ENCODE measurements at regions not wholly inside any gene's neighbourhood (a gene's known extent, or its start where the extent isn't known, plus 50 kb on each side); places are given as distances from the start of the nearest gene placed in this dataset.
"Not testable (repeated sequence)": the region's sequence is repeated elsewhere in the genome, so short reads cannot be mapped to it uniquely, and the experiment has no call there.

DNA sequence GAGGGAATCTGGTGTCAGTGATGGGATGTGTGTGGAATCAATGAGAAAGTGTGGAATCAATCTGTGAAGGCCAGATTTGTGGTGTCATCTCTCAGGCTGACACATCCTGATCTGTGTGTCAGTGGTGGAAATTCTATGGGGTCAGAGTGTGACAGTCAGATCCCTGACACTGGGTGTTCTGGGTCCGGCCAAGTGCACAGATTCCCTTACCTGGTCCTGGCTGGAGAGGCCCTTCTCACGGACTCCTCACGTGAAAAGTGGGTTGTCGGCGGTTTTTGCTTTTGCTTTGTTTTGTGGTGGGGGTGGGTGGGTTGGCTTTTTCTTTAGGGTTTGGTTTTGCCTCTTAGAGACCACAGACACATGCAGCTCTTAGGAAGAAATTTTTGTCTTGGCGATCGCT, 618.0 kb downstream of the KCNJ18 start:
- DNase-seq; H3K4me1 ChIP-seq (ENCODE audit: control insufficient read depth, insufficient read depth, low read length); H3K9me3 ChIP-seq (ENCODE audit: control insufficient read depth, low read length); ATAC-seq; H3K27ac ChIP-seq (ENCODE audit: low read length); intact Hi-C loops (cut with DNase I); H3K27me3 ChIP-seq (ENCODE audit: control insufficient read depth, insufficient read depth); H3K4me3 ChIP-seq (ENCODE audit: low read length): not testable (repeated sequence)
- WGBS = 74% methylated on average over 7 of the region's 7 CpGs

DNA sequence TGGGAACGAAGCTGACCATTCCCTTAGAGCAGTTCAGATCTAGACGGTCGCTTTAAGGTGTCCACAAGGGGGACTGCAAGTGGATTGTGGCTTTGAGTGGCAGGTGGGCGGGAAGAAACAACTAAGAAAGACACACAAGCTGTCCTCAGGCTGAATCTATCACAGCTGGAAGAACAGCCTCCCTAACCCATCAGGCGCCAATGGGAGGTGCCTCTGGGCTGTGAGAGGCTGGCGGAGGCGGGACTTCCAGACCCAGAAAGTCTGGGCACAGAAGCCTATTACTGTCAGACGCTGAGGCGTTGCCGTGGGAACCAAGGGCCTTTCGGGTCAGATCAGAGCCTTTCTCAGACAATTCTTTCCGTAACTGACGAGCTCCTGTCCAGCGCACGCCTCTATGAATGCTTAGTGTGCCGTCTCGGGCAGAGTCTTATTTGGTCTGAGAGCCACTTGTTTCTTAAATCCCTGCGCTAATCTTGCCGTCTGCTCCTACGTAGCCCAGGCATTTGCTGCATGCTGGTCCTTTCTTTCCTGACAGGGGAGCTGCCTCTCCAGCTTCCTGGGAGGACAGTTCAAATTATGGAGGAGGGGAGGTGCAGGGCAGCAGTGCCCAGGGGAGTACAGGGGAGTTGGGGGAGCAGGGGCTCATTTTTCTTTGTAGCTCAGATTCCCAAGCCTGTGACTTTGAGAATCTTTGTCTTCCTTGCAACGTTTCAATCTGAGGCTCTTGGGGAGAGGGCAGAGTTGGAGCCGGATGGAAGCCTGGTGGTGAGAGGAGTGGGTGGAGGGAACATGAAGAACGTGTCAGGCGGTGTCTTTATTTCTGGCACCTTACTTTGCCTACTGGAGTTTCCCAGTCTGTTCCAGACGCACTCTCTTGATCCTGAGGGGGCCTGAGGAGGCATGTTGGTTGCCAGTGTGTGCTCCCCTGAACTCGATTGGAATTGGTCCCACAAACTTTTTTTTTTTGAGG, 618.7 kb downstream of the KCNJ18 start:
- peak; percentile 65 to 84 (median 83) for DNase-seq
- peak in 1 of 2 donors; percentile 77 for ATAC-seq

DNA sequence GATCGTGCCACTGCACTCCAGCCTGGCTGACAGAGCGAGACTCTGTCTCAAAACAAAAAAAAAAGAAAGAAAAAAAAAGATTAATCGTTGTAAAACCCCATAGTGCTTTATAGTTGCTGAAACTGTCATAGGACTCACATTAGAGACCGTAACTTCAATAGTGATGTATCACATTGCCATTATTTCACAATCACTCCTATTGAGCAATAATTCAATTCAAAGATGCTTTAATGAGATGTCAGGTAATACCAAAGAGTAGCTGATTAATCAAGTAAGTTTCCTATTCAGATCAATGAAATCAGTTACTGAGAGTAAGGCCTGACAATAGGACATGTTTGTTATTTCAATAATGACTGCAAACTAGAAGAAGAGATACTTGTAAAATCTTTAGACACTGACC, 628.7 kb downstream of the KCNJ18 start:
- H3K4me3 ChIP-seq (ENCODE audit: low read length); H3K4me1 ChIP-seq (ENCODE audit: control insufficient read depth, insufficient read depth, low read length); DNase-seq; H3K27ac ChIP-seq (ENCODE audit: low read length); ATAC-seq; H3K9me3 ChIP-seq (ENCODE audit: control insufficient read depth, low read length); intact Hi-C loops (cut with DNase I); H3K27me3 ChIP-seq (ENCODE audit: control insufficient read depth, insufficient read depth): not testable (repeated sequence)
- WGBS = 62% methylated on average over 4 of the region's 4 CpGs

More for the DNA sequence above, 618.7 kb downstream of the KCNJ18 start:
- H3K4me3 ChIP-seq (ENCODE audit: low read length) = no peak overlapping the region
- 45% methylated on average over 26 of the region's 26 CpGs for WGBS
- H3K27ac ChIP-seq (ENCODE audit: low read length) = no peak overlapping the region
- intact Hi-C loops (cut with DNase I) = no loop called here
- no peaks in the 10 kb centered on the region for H3K4me1 ChIP-seq (ENCODE audit: control insufficient read depth, insufficient read depth, low read length)
- no peaks in the 10 kb centered on the region for H3K9me3 ChIP-seq (ENCODE audit: control insufficient read depth, low read length)
- no peaks in the 10 kb centered on the region for H3K27me3 ChIP-seq (ENCODE audit: control insufficient read depth, insufficient read depth)

GRCh38 chr17:22322893-22323550, 630.7 kb downstream of the KCNJ18 start:
- 61% methylated on average over 11 of the region's 11 CpGs for WGBS
- DNase-seq = not testable (repeated sequence)
- ATAC-seq = peak in 1 of 2 donors; percentile 71

GRCh38 chr17:22337467-22337866, 645.1 kb downstream of the KCNJ18 start:
- Histone ChIP-seq H3K4me3 (ENCODE audit: low read length) (no peak overlapping the region), H3K9me3 (ENCODE audit: control insufficient read depth, low read length) (no peaks in the 10 kb centered on the region), H3K27ac (ENCODE audit: low read length) (no peak overlapping the region), H3K4me1 (ENCODE audit: control insufficient read depth, insufficient read depth, low read length) (no peaks in the 10 kb centered on the region), H3K27me3 (ENCODE audit: control insufficient read depth, insufficient read depth) (no peaks in the 10 kb centered on the region)
- intact Hi-C loops (cut with DNase I) = no loop called here
- 42% methylated on average over 7 of the region's 7 CpGs for WGBS
- DNase-seq = no peak
- no peak for ATAC-seq

More at GRCh38 chr17:22322893-22323550, 630.7 kb downstream of the KCNJ18 start:
- H3K4me1 ChIP-seq (ENCODE audit: control insufficient read depth, insufficient read depth, low read length); intact Hi-C loops (cut with DNase I); H3K4me3 ChIP-seq (ENCODE audit: low read length); H3K9me3 ChIP-seq (ENCODE audit: control insufficient read depth, low read length); H3K27me3 ChIP-seq (ENCODE audit: control insufficient read depth, insufficient read depth); H3K27ac ChIP-seq (ENCODE audit: low read length): not testable (repeated sequence)

DNA sequence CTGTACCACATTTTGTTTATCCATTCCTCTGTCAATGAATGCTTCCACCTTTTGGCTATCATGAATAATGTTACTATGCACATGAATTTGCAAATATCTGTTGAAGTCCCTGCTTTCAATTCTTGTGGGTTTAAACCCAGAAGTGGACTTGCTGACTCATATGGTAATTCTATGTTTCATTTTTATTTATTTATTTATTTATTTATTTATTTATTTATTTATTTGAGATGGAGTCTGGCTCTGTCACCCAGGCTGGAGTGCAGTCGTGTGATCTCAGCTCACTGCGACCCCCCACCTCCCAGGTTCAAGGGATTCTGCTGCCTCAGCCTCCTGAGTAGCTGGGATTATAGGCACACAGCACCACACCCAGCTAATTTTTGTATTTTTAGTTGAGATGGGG, 664.3 kb downstream of the KCNJ18 start:
- H3K4me3 ChIP-seq (ENCODE audit: low read length); H3K27me3 ChIP-seq (ENCODE audit: control insufficient read depth, insufficient read depth); H3K4me1 ChIP-seq (ENCODE audit: control insufficient read depth, insufficient read depth, low read length); intact Hi-C loops (cut with DNase I); H3K9me3 ChIP-seq (ENCODE audit: control insufficient read depth, low read length); DNase-seq; H3K27ac ChIP-seq (ENCODE audit: low read length); ATAC-seq: not testable (repeated sequence)
- 48% methylated on average over 2 of the region's 2 CpGs for WGBS

DNA sequence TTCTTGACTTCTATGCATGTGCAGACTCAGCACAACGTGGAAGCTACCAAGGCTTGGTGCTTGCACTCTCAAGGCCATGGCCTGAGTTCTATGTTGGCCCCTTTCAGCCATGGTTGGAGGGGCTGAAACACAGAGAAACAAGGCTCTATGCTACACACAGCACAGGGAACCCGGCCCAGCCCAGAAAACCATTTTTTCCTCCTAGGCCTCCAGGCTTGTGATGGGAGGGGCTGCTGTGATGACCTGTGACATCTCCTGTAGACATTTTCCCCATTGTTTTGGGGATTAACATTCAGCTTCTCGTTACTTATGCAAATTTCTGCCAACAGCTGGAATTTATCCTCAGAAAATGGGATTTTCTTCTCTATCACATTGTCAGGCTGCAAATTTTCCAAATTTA, 678.7 kb downstream of the KCNJ18 start:
- H3K9me3 ChIP-seq (ENCODE audit: control insufficient read depth, low read length); H3K4me1 ChIP-seq (ENCODE audit: control insufficient read depth, insufficient read depth, low read length); ATAC-seq; H3K4me3 ChIP-seq (ENCODE audit: low read length); H3K27me3 ChIP-seq (ENCODE audit: control insufficient read depth, insufficient read depth); DNase-seq; H3K27ac ChIP-seq (ENCODE audit: low read length); intact Hi-C loops (cut with DNase I): not testable (repeated sequence)
- WGBS = 32% methylated on average over 3 of the region's 3 CpGs

GRCh38 chr17:22373911-22374310, 681.6 kb downstream of the KCNJ18 start:
- 54% methylated on average over 6 of the region's 6 CpGs for WGBS
- no peak for DNase-seq
- Histone ChIP-seq H3K4me1 (ENCODE audit: control insufficient read depth, insufficient read depth, low read length) (no peaks in the 10 kb centered on the region), H3K4me3 (ENCODE audit: low read length) (no peak overlapping the region), H3K9me3 (ENCODE audit: control insufficient read depth, low read length) (no peaks in the 10 kb centered on the region), H3K27ac (ENCODE audit: low read length) (no peak overlapping the region), H3K27me3 (ENCODE audit: control insufficient read depth, insufficient read depth) (no peaks in the 10 kb centered on the region)
- intact Hi-C loops (cut with DNase I) = no loop called here
- ATAC-seq = no peak

DNA sequence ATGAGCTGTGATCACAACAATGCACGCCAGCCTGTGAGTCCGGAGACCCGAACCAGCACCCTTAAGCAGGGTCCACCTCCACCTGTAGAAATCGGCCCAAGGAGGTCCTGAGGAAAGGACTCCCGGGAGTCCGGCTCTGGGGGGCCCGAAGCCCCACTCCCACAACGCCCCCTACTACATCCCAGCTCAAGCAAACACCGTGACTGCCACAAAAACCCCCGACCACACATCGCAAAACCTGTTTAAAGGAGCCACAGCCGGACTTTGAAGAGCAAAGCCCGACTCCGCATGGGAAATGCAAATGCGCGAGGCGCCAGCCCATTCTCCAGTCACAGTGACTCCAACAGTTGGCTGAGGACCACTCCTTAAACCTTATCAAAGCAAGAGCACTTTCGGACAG, 682.4 kb downstream of the KCNJ18 start:
- no peaks in the 10 kb centered on the region for H3K9me3 ChIP-seq (ENCODE audit: control insufficient read depth, low read length)
- no peak for ATAC-seq
- H3K27me3 ChIP-seq (ENCODE audit: control insufficient read depth, insufficient read depth) = no peaks in the 10 kb centered on the region
- intact Hi-C loops (cut with DNase I) = no loop called here
- no peaks in the 10 kb centered on the region for H3K4me1 ChIP-seq (ENCODE audit: control insufficient read depth, insufficient read depth, low read length)
- WGBS = 79% methylated on average over 18 of the region's 18 CpGs
- DNase-seq = peak in 1 of 3 donors; percentile 28
- no peak overlapping the region for H3K27ac ChIP-seq (ENCODE audit: low read length)
- H3K4me3 ChIP-seq (ENCODE audit: low read length) = no peak overlapping the region

GRCh38 chr17:22376747-22377146, 684.4 kb downstream of the KCNJ18 start:
- 53% methylated on average over 11 of the region's 41 CpGs for WGBS
- H3K9me3 ChIP-seq (ENCODE audit: control insufficient read depth, low read length); DNase-seq; H3K4me3 ChIP-seq (ENCODE audit: low read length); H3K4me1 ChIP-seq (ENCODE audit: control insufficient read depth, insufficient read depth, low read length); ATAC-seq; intact Hi-C loops (cut with DNase I); H3K27me3 ChIP-seq (ENCODE audit: control insufficient read depth, insufficient read depth); H3K27ac ChIP-seq (ENCODE audit: low read length): not testable (repeated sequence)

GRCh38 chr17:22378748-22379147, 686.4 kb downstream of the KCNJ18 start:
- DNase-seq; H3K27me3 ChIP-seq (ENCODE audit: control insufficient read depth, insufficient read depth); H3K27ac ChIP-seq (ENCODE audit: low read length); intact Hi-C loops (cut with DNase I); H3K9me3 ChIP-seq (ENCODE audit: control insufficient read depth, low read length); ATAC-seq; H3K4me1 ChIP-seq (ENCODE audit: control insufficient read depth, insufficient read depth, low read length); H3K4me3 ChIP-seq (ENCODE audit: low read length): not testable (repeated sequence)
- WGBS = 76% methylated on average over 9 of the region's 19 CpGs
